GM12878 (cell line): ENCODE measurements at regions not wholly inside any gene's neighbourhood (a gene's known extent, or its start where the extent isn't known, plus 50 kb on each side); places are given as distances from the start of the nearest gene placed in this dataset.

Experiments
- ATAC-seq: fragments of 200-7000 bp; cut with Tn5 transposase; 3 replicates; pipeline ENCODE4 v1.9.1; 2020; ENCODE audit warnings: mild to moderate bottlenecking, moderate library complexity
- BruUV-seq: library from RNA; stranded (reverse); fragments of 400-500 nt; replicated peaks from 2 replicates; lab custom pipeline; 2021; lab: Mats Ljungman, UMichigan
- CTCF ChIA-PET: fragments of 300-600 bp; sonication (Branson Sonifier 250); formaldehyde crosslinking; extraction: SDS; loops from one replicate; lab custom pipeline; 2021; ENCODE audit warnings: inconsistent platforms; lab: Yijun Ruan, JAX
- POLR2A ChIA-PET: fragments of 350-600 bp; formaldehyde crosslinking; extraction: SDS; loops from one replicate; lab custom pipeline; 2021; ENCODE audit warnings: inconsistent platforms; lab: Charles Lee
- RAD21 ChIA-PET: fragments of 300-600 bp; sonication (Branson Sonifier 250); formaldehyde crosslinking; loops from one replicate; lab custom pipeline; 2023; ENCODE audit warnings: antibody characterized with exemption; ENCODE audit not compliant: unreplicated experiment; lab: Charles Lee
- SMC1A ChIA-PET: fragments of 300-600 bp; sonication (Branson Sonifier 250); formaldehyde crosslinking; loops from one replicate; lab custom pipeline; 2023; ENCODE audit not compliant: unreplicated experiment, uncharacterized antibody; lab: Charles Lee
- DNase-seq: peaks from one replicate; pipeline ENCODE4 v3.0.0-alpha.2; 2011; ENCODE audit warnings: low read depth, low spot score
- FAIRE-seq: peaks from 3 replicates; lab custom pipeline; 2011; peaks lifted over from hg19 to GRCh38; lab: Jason Lieb, UNC
- H2AFZ ChIP-seq: 2 replicates; pipeline ENCODE4 v1.6.0; 2011; ENCODE audit warnings: low read depth, low read length, control low read depth; ENCODE audit not compliant: control insufficient read depth
- H3K27ac ChIP-seq: 2 replicates; pipeline ENCODE4 v1.5.1; 2011; ENCODE audit warnings: control low read depth; ENCODE audit not compliant: control insufficient read depth, insufficient read depth
- H3K27me3 ChIP-seq, 2 experiments: replicated peaks in 1 of 2; 2 replicates each; pipeline versions ENCODE4 v1.6.0 to v1.6.1; 2011; ENCODE audit warnings: low read length in 1 of 2; ENCODE audit not compliant: control insufficient read depth in 2 of 2, insufficient read depth in 2 of 2
- H3K36me3 ChIP-seq, 2 experiments: 2 replicates each; pipeline ENCODE4 v1.5.1; 2011; ENCODE audit warnings: low read length in 1 of 2; ENCODE audit not compliant: control insufficient read depth in 2 of 2, insufficient read depth in 2 of 2
- H3K4me1 ChIP-seq: 2 replicates; pipeline ENCODE4 v1.6.1; 2011; ENCODE audit warnings: mild to moderate bottlenecking, low read length, moderate library complexity, mixed read lengths; ENCODE audit not compliant: control insufficient read depth, insufficient read depth
- H3K4me2 ChIP-seq: 2 replicates; pipeline ENCODE4 v1.6.0; 2011; ENCODE audit warnings: control low read depth; ENCODE audit not compliant: control insufficient read depth, insufficient read depth
- H3K4me3 ChIP-seq: fragments of 200-600 bp; sonication (generic); 2 replicates; pipeline ENCODE4 v1.5.1; 2016
- H3K79me2 ChIP-seq: 2 replicates; pipeline ENCODE4 v1.6.0; 2011; ENCODE audit warnings: low read length; ENCODE audit not compliant: control insufficient read depth, insufficient read depth
- H3K9ac ChIP-seq: 2 replicates; pipeline ENCODE4 v1.8.0; 2011; ENCODE audit warnings: low read length, control low read depth, mixed read lengths; ENCODE audit not compliant: control insufficient read depth, insufficient read depth
- H3K9me3 ChIP-seq: replicated peaks from 3 replicates; pipeline ENCODE4 v1.5.1; 2011; ENCODE audit warnings: mild to moderate bottlenecking, low read length; ENCODE audit not compliant: control insufficient read depth, insufficient read depth
- H4K20me1 ChIP-seq: 2 replicates; pipeline ENCODE4 v1.6.0; 2011; ENCODE audit not compliant: control insufficient read depth, insufficient read depth
- BCL11A ChIP-seq: IDR thresholded peaks from 2 replicates; pipeline ENCODE4 v1.6.1; 2011; ENCODE audit warnings: low read depth, low read length
- CHD4 ChIP-seq: fragments of 200-600 bp; sonication (generic); IDR thresholded peaks from 2 replicates; pipeline ENCODE4 v1.6.1; 2016; ENCODE audit warnings: mild to moderate bottlenecking
- EED ChIP-seq: sonication (generic); IDR thresholded peaks from 2 replicates; pipeline ENCODE4 v1.6.1; 2016; ENCODE audit warnings: antibody characterized with exemption, low read depth
- FOXK2 ChIP-seq: fragments of 450-650 bp; IDR thresholded peaks from 2 replicates; pipeline ENCODE4 v1.6.1; 2017; ENCODE audit warnings: mild to moderate bottlenecking, moderate library complexity
- FOXM1 ChIP-seq: IDR thresholded peaks from 2 replicates; pipeline ENCODE4 v1.6.1; 2012; ENCODE audit warnings: low read depth, mild to moderate bottlenecking, inconsistent platforms, low read length, moderate library complexity
- HDAC6 ChIP-seq: fragments of 200-600 bp; sonication (generic); IDR thresholded peaks from one replicate; pipeline ENCODE4 v1.8.0; 2017; ENCODE audit warnings: antibody characterized with exemption; ENCODE audit not compliant: unreplicated experiment
- NFYA ChIP-seq: IDR thresholded peaks from 2 replicates; pipeline ENCODE4 v1.6.1; 2011; ENCODE audit warnings: low read depth, mild to moderate bottlenecking, low read length, improper control_type of control experiment, borderline replicate concordance
- NR2C2 ChIP-seq: IDR thresholded peaks from 2 replicates; pipeline ENCODE4 v1.6.1; 2011; ENCODE audit warnings: borderline replicate concordance, low read depth; ENCODE audit not compliant: control insufficient read depth, insufficient read length
- PAX8 ChIP-seq: fragments of 450-650 bp; IDR thresholded peaks from 2 replicates; pipeline ENCODE4 v1.6.1; 2017; ENCODE audit warnings: mild to moderate bottlenecking, moderate library complexity
- RAD51 ChIP-seq: fragments of 450-650 bp; IDR thresholded peaks from 2 replicates; pipeline ENCODE4 v1.6.1; 2016; ENCODE audit warnings: moderate library complexity, mild to moderate bottlenecking, inconsistent platforms
- RBBP5 ChIP-seq: fragments of 200-600 bp; sonication (generic); conservative IDR thresholded peaks from 2 replicates; pipeline ENCODE4 v1.6.1; 2016
- RFX5 ChIP-seq: IDR thresholded peaks from 2 replicates; pipeline ENCODE4 v1.6.1; 2011; ENCODE audit warnings: low read depth, low read length, improper control_type of control experiment
- RUNX3 ChIP-seq: IDR thresholded peaks from 2 replicates; pipeline ENCODE4 v1.6.1; 2012; ENCODE audit warnings: low read length, inconsistent platforms
- SIN3A ChIP-seq: IDR thresholded peaks from 2 replicates; pipeline ENCODE4 v1.6.1; 2012; ENCODE audit warnings: low read depth, low read length, improper control_type of control experiment
- SMAD1 ChIP-seq: fragments of 450-650 bp; IDR thresholded peaks from 2 replicates; pipeline ENCODE4 v1.6.1; 2018; ENCODE audit warnings: mild to moderate bottlenecking, low read depth; ENCODE audit not compliant: partially characterized antibody
- ZBED1 ChIP-seq: IDR thresholded peaks from 2 replicates; pipeline ENCODE4 v1.6.1; 2016; ENCODE audit warnings: borderline replicate concordance
- WGBS: methylation state at CpG from one replicate; pipeline ENCODE4 v1.1.6; 2016; ENCODE audit warnings: low lambda C conversion rate; ENCODE audit not compliant: insufficient replicate concordance, insufficient coverage; ENCODE audit errors: missing lambda C conversion rate; 5-methylcytosine and 5-hydroxymethylcytosine counted together
- in situ Hi-C: fragments of 300-500 bp; cut with MboI; formaldehyde crosslinking; loops from 9 replicates; pipeline ENCODE4 v1.14.3; 2018; ENCODE audit warnings: mixed read lengths
- intact Hi-C: fragments of 100-400 bp; cut with micrococcal nuclease; formaldehyde crosslinking; loops from one replicate; pipeline ENCODE4 v1.14.2; 2022; ENCODE audit not compliant: unreplicated experiment
- TF ChIP-seq, protein P1 (sequence below): IDR thresholded peaks from 2 replicates; pipeline ENCODE4 v1.6.1; 2011; ENCODE audit warnings: borderline replicate concordance, low read depth, mild to moderate bottlenecking, moderate library complexity, low read length; ENCODE audit not compliant: insufficient read depth, poor library complexity, severe bottlenecking
- TF ChIP-seq, protein P2 (sequence below): IDR thresholded peaks from 2 replicates; pipeline ENCODE4 v1.6.1; 2012; ENCODE audit warnings: low read depth, low read length, improper control_type of control experiment
- TF ChIP-seq, protein P3 (sequence below): IDR thresholded peaks from 2 replicates; pipeline ENCODE4 v1.6.1; 2012; ENCODE audit warnings: low read depth, low read length, improper control_type of control experiment
- TF ChIP-seq, protein P4 (sequence below): fragments of 450-650 bp; formaldehyde crosslinking; IDR thresholded peaks from 2 replicates; pipeline ENCODE4 v1.4.0; 2020; ENCODE audit warnings: mild to moderate bottlenecking, moderate library complexity

DNA sequence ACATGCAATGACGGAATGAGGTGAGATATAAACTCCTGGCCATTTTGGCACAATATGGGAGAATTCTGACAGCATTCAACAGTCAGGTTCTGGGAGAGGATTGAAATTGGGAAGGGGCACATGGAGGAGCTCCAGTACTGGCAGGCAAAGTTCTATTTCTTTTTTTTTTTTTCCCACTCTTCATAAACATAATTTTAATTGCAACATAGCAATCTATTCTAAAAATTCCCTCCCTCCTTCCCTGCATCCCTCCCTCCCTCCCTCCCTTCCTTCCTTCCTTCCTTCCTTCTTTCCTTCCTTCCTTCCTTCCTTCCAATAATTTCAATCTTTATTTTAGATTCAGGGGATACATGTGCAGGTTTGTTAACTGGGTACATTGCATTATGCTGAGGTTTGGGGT is 93.2 kb downstream of the PTCSC3 start:
- 86% methylated on average over 1 of the region's 1 CpG for WGBS
- CTCF ChIA-PET: interaction anchor here (1.6 kb wide), 1 partner anchor 14 kb away, joined by 3 read pairs; no protein-coding TSS in a partner anchor

More for the DNA sequence above, 93.2 kb downstream of the PTCSC3 start:
- DNase-seq (no peak), ATAC-seq (no peak), FAIRE-seq (no peak)
- ChIA-PET RAD21 (no interaction called here), SMC1A (interaction anchor here (1.7 kb wide), 1 partner anchor 13 kb away, joined by 7 read pairs; no protein-coding TSS in a partner anchor), POLR2A (no interaction called here)
- Histone ChIP-seq H3K4me2 (no peak overlapping the region), H4K20me1 (no peaks in the 10 kb centered on the region), H2AFZ (no peak overlapping the region), H3K9ac (no peak overlapping the region), H3K4me1 (no peaks in the 10 kb centered on the region), H3K79me2 (no peaks in the 10 kb centered on the region), H3K27ac (no peak overlapping the region), H3K36me3 (no peaks in the 10 kb centered on the region), H3K4me3 (no peak overlapping the region), H3K27me3 (no peaks in the 10 kb centered on the region; a peak in 2 of 4 replicates), H3K9me3 (no peaks in the 10 kb centered on the region; the same call in 2 of the 3 replicates)
- TF ChIP-seq RAD51 (no peak), BCL11A (no peak), EED (no peak), NR2C2 (no peak), CHD4 (no peak), RFX5 (no peak), SIN3A (no peak), RUNX3 (no peak), ZBED1 (no peak), HDAC6 (no peak), SMAD1 (no peak), NFYA (no peak), RBBP5 (no peak), FOXM1 (no peak), FOXK2 (no peak), PAX8 (no peak)
- TF ChIP-seq, protein P1, sequence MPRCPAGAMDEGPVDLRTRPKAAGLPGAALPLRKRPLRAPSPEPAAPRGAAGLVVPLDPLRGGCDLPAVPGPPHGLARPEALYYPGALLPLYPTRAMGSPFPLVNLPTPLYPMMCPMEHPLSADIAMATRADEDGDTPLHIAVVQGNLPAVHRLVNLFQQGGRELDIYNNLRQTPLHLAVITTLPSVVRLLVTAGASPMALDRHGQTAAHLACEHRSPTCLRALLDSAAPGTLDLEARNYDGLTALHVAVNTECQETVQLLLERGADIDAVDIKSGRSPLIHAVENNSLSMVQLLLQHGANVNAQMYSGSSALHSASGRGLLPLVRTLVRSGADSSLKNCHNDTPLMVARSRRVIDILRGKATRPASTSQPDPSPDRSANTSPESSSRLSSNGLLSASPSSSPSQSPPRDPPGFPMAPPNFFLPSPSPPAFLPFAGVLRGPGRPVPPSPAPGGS: no peak
- TF ChIP-seq, protein P2, sequence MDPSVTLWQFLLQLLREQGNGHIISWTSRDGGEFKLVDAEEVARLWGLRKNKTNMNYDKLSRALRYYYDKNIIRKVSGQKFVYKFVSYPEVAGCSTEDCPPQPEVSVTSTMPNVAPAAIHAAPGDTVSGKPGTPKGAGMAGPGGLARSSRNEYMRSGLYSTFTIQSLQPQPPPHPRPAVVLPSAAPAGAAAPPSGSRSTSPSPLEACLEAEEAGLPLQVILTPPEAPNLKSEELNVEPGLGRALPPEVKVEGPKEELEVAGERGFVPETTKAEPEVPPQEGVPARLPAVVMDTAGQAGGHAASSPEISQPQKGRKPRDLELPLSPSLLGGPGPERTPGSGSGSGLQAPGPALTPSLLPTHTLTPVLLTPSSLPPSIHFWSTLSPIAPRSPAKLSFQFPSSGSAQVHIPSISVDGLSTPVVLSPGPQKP: no peak
- TF ChIP-seq, protein P3, sequence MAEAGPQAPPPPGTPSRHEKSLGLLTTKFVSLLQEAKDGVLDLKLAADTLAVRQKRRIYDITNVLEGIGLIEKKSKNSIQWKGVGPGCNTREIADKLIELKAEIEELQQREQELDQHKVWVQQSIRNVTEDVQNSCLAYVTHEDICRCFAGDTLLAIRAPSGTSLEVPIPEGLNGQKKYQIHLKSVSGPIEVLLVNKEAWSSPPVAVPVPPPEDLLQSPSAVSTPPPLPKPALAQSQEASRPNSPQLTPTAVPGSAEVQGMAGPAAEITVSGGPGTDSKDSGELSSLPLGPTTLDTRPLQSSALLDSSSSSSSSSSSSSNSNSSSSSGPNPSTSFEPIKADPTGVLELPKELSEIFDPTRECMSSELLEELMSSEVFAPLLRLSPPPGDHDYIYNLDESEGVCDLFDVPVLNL: no peak
- TF ChIP-seq, protein P4, sequence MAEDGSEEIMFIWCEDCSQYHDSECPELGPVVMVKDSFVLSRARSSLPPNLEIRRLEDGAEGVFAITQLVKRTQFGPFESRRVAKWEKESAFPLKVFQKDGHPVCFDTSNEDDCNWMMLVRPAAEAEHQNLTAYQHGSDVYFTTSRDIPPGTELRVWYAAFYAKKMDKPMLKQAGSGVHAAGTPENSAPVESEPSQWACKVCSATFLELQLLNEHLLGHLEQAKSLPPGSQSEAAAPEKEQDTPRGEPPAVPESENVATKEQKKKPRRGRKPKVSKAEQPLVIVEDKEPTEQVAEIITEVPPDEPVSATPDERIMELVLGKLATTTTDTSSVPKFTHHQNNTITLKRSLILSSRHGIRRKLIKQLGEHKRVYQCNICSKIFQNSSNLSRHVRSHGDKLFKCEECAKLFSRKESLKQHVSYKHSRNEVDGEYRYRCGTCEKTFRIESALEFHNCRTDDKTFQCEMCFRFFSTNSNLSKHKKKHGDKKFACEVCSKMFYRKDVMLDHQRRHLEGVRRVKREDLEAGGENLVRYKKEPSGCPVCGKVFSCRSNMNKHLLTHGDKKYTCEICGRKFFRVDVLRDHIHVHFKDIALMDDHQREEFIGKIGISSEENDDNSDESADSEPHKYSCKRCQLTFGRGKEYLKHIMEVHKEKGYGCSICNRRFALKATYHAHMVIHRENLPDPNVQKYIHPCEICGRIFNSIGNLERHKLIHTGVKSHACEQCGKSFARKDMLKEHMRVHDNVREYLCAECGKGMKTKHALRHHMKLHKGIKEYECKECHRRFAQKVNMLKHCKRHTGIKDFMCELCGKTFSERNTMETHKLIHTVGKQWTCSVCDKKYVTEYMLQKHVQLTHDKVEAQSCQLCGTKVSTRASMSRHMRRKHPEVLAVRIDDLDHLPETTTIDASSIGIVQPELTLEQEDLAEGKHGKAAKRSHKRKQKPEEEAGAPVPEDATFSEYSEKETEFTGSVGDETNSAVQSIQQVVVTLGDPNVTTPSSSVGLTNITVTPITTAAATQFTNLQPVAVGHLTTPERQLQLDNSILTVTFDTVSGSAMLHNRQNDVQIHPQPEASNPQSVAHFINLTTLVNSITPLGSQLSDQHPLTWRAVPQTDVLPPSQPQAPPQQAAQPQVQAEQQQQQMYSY (CRISPR knock-in tag): no peak
- in situ Hi-C loops: no loop called here
- BruUV-seq: no TSS peak
- intact Hi-C loops: no loop called here
